GM19372 (cell line): ENCODE measurements at regions not wholly inside any gene's neighbourhood (a gene's known extent, or its start where the extent isn't known, plus 50 kb on each side); places are given as distances from the start of the nearest gene placed in this dataset.
"Not testable (repeated sequence)": the region's sequence is repeated elsewhere in the genome, so short reads cannot be mapped to it uniquely, and the experiment has no call there.

Experiments used
- ATAC-seq: cut with Tn5 transposase; IDR thresholded peaks from one replicate; pipeline ENCODE4 v1.9.1; 2021; ENCODE audit warnings: mild to moderate bottlenecking, low read depth, moderate library complexity; ENCODE audit not compliant: unreplicated experiment

DNA sequence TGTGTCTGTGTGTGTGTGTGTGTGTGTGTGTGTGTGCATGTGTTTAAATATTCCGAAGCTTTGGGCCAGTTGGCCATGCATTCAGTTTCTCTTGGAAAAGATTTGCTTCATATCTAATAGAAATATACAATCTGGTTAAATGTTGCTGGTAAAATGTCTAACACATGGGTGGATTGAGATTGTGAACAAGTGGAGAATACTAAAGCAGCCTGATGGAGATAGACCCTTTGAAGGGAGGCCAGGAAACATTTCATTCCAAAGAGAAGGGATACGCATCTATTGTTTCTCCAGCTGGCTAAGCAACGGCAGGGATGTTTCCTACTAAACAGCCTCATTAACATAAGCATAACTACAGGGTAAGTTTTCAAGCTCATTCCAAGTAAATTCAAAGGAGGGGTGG is 257.5 kb upstream of the PTBP2 start:
- no peak for ATAC-seq

DNA sequence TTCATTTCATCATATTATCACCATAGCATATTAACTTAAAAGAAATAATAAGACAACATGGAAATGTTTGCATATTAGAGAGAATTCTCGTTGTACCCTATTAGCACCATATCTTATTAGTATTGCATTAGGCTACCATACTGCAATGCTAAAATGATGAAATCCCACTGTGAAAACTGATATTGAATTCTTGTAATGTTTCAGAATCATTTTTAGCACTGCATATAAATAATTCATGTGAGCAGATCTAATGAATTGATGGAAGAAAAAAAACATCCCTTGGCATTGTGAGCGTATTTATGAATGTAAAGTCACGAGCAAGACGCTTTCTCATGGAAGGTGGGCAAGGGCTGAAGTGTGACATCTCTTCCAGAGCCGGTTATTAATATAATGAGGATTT is 257.1 kb upstream of the PTBP2 start:
- no peak for ATAC-seq

DNA sequence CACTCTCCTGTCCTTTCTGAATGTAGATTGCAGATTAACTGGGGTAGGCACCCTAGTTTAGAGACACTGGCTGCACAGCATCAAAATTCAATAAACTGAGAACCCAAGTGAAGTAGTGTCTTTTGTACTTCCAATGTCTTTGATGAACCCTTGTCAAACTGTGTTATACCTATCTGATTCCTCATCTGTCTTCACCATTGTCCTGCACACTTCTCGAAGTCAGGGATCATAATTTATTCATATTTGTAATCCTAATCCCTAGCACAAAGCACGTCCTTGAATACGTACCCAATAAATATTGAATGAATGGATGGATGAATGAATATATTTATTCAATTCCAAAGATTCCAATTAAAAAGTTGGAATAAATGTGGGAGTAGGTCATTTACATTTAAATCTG is 256.6 kb upstream of the PTBP2 start:
- no peak for ATAC-seq

DNA sequence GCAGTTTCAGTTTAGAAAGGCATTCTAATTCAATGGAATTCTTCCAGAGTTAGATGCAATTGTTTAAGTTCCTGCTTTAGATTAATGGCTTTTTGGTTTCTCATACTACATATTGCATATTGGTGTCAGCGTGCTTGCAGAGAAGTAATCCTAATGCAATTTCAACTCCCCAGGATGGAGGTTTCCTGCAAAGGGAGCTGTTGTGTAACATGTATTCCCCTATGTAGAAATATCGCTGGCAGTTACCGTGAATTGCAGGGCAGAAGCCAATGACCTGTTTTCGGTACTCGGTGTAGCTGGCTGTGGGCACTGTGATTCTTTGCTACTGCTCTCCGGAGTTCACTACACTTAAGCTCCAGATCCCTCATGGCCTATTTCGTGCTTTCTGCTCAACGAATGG is 256.1 kb upstream of the PTBP2 start:
- no peak for ATAC-seq

DNA sequence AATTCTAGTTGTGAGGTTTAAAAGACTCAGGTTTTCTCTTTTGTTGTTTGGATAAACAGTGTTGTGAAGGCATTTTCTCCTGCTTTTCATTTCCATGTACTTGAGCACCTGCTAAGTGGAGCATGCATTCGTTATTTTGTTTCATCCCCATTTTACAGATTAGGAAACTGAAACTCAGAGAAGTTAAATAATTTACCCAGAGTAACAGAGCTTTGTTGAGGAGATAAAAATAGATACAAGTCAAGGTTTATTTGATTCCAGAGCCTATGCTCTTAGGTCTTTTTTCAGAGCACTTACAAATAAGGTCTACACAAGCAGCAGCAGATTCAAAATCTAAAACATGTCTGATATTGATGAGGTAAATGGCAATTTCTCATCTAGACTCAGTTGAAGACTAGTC is 254.7 kb upstream of the PTBP2 start:
- ATAC-seq, result peak; percentile 58

DNA sequence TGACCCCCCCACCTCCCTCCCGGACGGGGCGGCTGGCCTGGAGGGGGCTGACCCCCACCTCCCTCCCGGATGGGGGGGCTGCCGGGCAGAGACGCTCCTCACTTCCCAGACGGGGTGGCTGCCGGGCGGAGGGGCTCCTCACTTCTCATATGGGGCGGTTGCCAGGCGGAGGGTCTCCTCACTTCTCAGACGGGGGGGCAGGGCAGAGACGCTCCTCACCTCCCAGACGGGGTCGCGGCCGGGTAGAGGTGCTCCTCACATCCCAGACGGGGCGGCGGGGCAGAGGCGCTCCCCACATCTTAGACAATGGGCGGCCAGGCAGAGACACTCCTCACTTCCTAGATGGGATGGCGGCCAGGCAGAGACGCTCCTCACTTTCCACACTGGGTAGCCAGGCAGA is 251.9 kb upstream of the PTBP2 start:
- ATAC-seq, result not testable (repeated sequence)

DNA sequence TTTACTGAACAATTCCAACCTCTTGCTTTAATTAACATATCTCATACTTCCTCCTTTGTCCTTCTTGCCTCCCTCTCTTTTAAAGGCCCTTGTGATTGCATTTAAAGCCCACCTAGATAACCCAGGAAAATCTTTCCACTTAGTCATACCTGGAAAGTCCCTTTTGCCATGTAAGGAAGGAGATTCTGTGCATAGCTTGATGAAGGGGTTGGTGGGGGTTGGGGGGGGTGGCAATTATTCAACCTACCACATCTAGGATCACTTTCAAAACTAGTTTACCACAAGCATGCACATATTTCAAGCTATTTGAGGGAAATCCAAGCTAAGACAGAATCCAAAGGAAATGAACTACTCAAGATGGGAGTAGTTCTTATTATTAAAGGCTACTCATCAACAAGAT is 249.1 kb upstream of the PTBP2 start:
- ATAC-seq, result no peak

DNA sequence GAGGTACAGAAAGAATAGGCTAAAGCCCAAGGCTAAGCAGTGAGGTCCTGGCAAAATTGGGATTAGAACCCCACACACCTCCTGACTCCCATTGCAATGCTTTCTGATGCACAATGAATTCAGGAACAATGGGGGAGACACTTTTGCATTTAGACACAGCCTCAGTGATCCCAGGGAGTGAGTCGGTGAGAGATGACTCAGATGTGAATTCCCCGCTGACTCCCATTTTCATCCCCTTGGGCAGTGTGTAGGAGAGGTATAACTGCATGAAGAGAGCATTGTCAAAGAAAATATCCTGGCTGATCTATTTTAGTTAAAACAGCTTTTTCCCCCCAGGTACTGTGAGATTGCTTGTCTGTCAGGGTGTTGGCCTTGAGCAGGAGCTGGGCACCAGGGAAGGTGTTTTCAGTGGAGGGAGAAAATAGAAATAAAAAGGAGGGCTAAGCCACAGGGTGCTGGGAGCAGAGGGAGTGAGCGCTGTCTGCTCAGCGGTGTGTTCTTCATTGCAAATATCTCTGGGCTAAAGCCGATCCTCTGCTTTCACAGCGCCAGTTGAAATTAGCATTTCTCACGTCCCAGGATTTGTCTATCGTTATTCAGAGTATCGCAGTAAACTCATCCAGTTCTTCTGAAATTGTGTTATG is 247.7 kb upstream of the PTBP2 start:
- no peak for ATAC-seq

DNA sequence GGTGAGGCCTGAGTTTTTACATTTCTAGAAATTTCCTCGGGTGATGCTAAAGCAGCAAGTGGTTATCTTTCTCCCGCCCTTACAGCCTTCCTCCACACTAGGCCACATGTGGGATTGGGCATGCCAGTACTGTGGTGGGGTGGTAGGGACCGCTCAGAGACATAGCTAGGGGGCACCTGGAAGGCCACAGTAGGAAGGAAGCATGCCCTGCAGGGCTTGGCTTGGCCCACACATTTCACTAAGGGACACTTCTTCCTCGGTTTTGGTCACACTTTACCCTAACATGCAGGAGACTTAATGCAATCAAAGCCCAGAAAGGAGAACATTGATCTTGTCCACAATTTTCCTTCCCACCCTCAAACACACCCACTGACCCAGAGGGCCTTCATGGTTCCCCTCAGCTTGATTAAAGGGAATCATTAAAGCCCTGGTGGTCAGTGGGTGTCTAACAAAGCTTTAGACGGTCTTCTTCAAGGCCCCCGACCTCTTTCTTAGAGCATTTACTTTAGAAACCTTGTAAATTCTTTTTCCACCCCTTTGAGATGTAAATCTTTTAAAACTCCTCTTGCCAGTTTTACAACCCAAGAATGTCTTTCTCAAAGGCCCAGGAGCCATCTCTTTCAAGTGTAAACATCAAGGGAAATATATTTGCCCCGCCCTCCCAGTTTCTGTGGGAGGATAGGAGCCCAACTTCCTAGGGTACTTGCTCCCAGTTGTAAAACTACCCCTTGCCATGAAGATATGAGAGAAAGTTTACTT is 246.4 kb upstream of the PTBP2 start:
- no peak for ATAC-seq

DNA sequence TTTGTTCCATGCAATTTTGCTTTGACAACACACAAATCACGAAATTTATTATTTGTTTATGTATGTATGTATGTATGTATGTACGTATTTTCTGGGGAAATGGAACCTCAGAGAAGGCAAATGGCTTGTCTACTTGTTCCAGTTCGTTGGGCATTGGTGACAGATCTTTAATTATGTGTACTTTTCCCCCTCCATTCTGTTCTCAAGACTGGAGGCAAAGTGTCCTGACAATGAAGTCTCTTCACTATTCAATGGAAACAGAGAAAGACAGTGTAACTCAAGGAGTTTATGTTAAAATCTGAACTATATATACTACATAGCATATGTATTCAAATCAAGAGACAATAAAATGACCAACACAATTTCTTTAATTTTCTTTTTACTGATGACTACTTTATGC is 245.7 kb upstream of the PTBP2 start:
- no peak for ATAC-seq

DNA sequence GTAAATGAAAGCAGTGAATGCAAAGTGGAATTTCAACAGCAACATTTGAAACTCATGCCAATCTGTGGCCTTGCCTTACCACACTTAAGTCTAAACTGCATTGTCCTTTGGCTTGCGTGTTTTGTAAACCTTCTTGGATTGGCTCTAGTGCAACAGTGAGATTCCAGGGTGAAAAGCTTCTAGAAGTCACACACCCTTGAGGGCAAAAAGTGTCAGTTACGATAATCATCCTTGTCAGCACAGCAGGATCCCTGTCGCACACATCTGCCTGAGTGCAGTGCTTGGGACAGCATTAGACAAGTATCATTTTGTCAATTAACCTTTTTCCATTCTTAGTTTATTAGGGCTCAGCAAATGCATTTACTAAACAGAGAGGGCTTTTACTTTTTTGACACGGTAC is 243.4 kb upstream of the PTBP2 start:
- ATAC-seq, result no peak

DNA sequence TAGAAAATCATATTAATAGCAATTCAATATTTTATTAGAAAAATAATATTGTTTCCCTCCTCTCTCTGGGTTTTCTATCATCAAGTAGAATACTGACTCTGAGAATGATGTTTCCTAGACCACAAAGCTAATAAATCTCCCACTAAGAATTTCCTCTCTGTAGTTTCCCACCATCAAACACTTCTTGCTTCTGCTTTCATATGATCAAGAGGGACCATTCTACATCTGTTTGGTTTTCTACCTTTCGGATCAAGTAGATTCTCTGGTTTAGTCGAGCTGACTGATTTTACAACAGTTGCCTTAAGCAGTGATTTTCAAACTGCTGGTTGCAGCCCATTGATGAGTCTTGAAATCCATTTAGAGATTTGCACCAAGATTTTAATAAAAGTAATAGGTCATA is 240.2 kb upstream of the PTBP2 start:
- ATAC-seq, result peak; percentile 54

DNA sequence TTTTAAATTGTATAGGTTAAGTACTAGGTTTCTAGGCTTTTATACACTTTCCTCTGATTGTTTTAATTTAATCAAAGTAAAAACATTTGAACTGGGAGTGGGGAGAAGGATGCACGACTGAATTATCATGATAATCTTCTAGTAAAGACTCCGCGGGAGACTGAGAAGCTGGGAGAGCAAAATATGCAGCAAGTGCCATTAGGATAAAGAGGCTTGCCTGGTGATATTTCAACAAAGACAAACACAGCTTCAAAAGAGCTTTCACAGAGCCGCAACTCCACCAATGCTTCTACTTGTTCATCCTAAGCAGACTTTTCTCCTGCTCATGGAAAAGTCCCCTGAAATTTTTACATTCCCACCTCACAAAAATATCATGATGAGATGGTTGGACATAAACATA is 239.0 kb upstream of the PTBP2 start:
- no peak for ATAC-seq

DNA sequence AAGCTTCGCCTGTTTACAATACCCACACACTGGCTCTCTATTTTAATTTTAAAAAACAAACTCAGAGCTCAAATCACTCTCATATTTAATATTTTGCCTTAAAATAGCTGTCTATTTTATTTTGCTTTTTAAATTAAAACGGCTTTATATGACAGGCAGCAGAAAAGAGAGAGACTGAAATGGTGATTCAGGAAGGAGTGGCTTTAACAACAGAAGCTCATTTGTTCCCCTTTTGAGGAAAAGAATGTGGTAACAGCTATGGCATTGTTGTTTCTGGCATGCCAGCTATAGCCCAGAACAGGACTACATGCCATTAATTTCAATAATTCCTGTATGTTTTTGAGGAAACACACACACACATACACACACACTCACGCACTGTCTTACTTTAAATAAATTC is 234.2 kb upstream of the PTBP2 start:
- no peak for ATAC-seq

DNA sequence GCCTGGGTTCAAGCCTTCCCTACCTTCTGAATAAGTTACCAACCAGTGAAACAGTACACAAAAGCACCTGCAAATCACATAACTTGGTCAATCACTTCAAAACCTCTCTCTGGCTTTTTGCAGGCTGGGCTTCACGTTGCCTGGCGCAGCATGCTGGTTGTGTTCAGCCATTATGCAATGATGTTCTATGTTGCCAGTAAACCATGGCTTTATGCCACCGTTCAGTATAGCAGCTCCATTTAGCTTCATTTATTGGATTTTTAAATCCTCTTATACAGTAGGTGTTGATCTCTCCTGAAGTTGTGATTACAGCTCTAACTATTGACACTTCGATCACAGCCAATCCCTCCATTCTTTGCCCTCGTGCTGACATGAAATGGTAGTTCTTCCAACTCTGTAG is 233.6 kb upstream of the PTBP2 start:
- no peak for ATAC-seq

DNA sequence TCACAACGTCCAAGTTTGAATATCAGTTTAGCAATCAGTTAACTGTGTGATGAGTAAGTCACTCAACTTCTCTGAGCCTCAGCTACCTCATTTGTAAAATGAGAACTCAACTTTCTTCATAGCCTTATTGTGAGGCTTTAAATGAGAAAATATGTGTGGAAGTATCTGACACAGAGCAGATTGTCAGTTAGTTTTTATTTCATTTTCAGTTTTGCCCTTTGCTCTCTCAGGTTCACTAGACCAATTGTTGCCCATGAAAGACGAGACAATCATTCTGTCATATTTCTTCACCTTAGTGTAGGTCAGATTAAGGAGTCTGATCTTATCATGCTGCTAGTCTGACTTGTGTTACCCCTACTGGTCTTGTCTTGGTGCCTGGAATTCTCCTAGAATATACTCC is 232.8 kb upstream of the PTBP2 start:
- peak; percentile 63 for ATAC-seq

DNA sequence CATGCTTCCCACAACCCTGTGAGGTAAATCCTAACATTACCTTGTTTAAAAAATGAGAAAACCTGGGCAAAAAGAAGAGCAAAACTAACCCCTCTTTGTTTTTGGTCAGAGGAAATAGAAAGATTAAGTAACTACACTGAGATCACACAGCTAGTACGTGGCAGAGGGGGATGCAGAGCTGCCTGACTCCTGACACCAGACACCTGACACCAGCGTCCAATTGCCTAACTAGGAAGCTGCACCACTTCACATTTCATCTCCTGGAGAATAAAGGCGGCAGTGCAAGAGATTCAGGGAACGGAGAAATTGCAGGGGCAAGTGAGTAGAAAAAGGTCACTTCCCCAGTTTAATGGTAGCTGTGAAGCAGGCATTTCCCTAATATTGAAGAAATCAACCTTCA is 229.3 kb upstream of the PTBP2 start:
- no peak for ATAC-seq

DNA sequence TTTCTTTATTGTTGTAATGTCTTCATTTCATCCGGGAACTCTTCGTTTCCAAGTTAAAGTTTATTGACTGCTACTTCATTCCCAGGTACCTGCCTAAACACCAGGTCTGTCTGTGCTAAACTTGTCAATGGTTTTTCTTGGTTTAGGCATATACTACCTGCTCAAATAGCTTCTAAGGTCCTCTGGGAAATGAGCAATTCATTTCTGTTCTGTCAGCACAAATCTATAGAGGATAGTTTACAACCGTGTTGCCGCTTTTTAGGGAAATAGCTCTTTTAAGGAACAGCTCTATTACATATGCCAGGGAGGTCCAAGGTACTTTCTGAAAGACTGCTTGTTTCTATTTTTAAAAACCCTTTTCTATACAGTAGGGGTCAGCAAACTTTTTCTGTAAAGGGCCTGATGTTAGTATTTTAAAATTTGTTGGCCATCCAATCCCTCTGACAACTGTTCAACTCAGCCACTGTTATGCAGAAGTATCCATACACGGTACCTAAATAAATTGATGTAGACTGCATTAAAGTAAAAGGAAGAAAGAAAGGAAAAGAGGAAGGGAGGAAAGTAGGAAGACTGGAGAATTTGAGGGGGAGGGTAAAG is 222.7 kb upstream of the PTBP2 start:
- ATAC-seq, result no peak

DNA sequence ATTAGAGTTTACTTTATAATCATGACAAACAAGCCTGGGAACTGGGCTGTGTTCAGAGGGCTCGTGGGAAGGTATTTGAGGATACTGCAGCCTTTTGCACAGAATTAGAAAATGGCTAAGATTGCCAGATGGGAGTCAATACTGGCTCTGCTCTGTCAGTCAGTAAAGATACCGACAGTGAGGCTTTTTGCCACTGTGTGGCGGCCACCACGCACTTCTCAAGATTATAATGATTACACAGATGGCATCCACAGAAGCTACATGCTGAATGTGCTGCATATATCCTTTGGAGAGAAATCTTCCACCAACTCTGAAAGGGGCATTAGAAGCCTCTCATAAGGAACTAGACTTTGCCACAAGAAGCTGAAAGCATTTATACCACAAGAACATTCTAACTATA is 213.4 kb upstream of the PTBP2 start:
- ATAC-seq, result no peak

DNA sequence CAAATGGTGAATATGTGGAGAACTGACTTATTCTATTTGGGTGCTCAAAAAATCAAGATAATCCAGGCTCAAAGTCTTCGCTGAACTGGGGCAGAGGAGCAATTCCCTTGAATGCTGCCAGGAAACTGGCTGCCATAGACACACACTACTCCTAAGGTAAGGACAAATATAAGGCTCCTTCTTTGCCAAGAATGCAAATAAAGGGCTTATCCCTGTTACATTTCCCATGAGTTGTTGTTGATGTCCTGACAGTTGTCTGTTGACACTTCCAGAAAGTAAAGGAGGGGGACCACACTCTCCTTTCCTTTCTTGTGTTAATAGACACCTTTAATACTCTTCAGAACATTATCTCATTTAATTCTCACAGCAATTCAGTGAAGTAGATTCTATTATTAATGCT is 212.2 kb upstream of the PTBP2 start:
- ATAC-seq, result no peak

DNA sequence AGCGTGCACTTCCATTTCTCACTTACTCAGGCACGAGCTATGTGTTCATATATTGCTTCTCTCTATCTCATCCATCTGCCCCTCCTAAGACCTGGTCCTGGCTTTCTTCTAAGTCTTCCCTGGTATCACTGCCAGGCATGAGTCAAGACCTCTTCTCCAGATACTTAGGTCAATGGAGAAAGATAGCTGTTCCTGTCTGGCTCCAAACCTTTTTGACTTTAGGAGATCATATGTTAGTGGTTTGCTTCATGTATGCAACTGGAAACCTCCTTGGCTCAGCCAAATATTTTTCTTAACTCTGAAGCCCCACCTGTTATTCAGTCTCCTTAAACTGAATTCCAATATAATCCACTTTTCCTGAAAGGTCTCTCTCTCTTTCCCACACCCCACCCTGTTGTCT is 211.6 kb upstream of the PTBP2 start:
- ATAC-seq, result no peak

DNA sequence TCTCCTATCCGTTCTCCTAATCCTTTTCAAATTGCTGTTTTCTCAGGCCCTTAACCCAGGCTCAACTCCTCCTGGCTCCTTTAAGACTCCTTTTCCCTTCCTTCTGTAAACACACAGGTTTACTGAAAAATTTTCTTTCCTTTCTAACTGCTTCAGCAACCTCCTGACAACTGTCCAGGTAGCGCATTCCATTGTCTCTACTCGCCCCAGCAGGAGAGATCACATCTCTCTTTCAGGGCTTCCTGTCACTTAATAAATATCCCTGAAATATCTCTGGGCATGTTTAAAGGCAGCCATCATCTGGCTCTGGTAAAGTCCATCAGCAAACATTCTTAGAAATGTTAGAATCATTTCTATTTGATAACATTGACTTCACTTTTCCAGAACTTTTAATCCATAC is 211.2 kb upstream of the PTBP2 start:
- no peak for ATAC-seq
